H1 (cell line): ENCODE measurements at regions not wholly inside any gene's neighbourhood (a gene's known extent, or its start where the extent isn't known, plus 50 kb on each side); places are given as distances from the start of the nearest gene placed in this dataset.

Experiments used
- CTCF ChIA-PET: fragments of 300-600 bp; sonication (Branson Sonifier 250); formaldehyde crosslinking; loops from one replicate; lab custom pipeline; 2021; ENCODE audit not compliant: partially characterized antibody; lab: Charles Lee
- POLR2A ChIA-PET: fragments of 300-600 bp; sonication (Branson Sonifier 250); formaldehyde crosslinking; loops from one replicate; lab custom pipeline; 2021; ENCODE audit warnings: inconsistent platforms; ENCODE audit not compliant: partially characterized antibody; lab: Charles Lee
- DNase-seq, 2 experiments: peaks; one replicate each; pipeline versions ENCODE4 v3.0.0 to v3.0.0-alpha.2; 2010 to 2022; ENCODE audit warnings: low spot score in 2 of 2, low read depth in 1 of 2, mixed read lengths in 1 of 2
- FAIRE-seq: peaks from 2 replicates; lab custom pipeline; 2011; peaks lifted over from hg19 to GRCh38; lab: Jason Lieb, UNC
- H2AFZ ChIP-seq: 2 replicates; pipeline ENCODE4 v1.8.1; 2012; ENCODE audit warnings: low read length, inconsistent platforms
- H2AK5ac ChIP-seq: 2 replicates; pipeline ENCODE4 v1.6.1; 2013; ENCODE audit warnings: low read depth, low read length
- H2BK120ac ChIP-seq: replicated peaks from 2 replicates; pipeline ENCODE3; 2013; ENCODE audit warnings: low read depth, low read length, inconsistent platforms
- H2BK12ac ChIP-seq: 2 replicates; pipeline ENCODE4 v1.6.1; 2013; ENCODE audit warnings: low read depth, low read length
- H2BK15ac ChIP-seq: 2 replicates; pipeline ENCODE4 v1.6.1; 2013; ENCODE audit warnings: low read length
- H2BK20ac ChIP-seq: 2 replicates; pipeline ENCODE4 v1.6.1; 2013; ENCODE audit warnings: low read length
- H2BK5ac ChIP-seq: 2 replicates; pipeline ENCODE4 v1.6.1; 2013; ENCODE audit warnings: low read depth, low read length
- H3K14ac ChIP-seq: 2 replicates; pipeline ENCODE4 v1.6.1; 2013; ENCODE audit warnings: inconsistent platforms; ENCODE audit not compliant: insufficient read length
- H3K18ac ChIP-seq: 2 replicates; pipeline ENCODE4 v1.6.1; 2013; ENCODE audit warnings: low read length; ENCODE audit errors: extremely low read depth
- H3K23ac ChIP-seq: 2 replicates; pipeline ENCODE4 v1.6.1; 2013; ENCODE audit warnings: inconsistent platforms; ENCODE audit not compliant: insufficient read length
- H3K23me2 ChIP-seq: 2 replicates; pipeline ENCODE4 v1.6.1; 2013; ENCODE audit warnings: low read depth, low read length
- H3K27ac ChIP-seq: 2 replicates; pipeline ENCODE4 v1.6.1; 2011; ENCODE audit warnings: low read depth, low read length, inconsistent platforms
- H3K27me3 ChIP-seq, 4 experiments: replicated peaks in 1 of 4; 1 replicate in 1 of 4; 2 replicates in 3 of 4; pipeline versions ENCODE4 v1.6.1 to v1.8.1; 2011 to 2013; ENCODE audit warnings: low read length in 3 of 4, mild to moderate bottlenecking in 3 of 4, inconsistent platforms in 2 of 4, mixed read lengths in 2 of 4, moderate library complexity in 1 of 4; ENCODE audit not compliant: control insufficient read depth in 3 of 4, insufficient read depth in 3 of 4; ENCODE audit errors: extremely low read depth in 1 of 4
- H3K36me3 ChIP-seq, 4 experiments: 2 replicates each; pipeline versions ENCODE4 v1.6.1 to v1.8.1; 2011 to 2013; ENCODE audit warnings: mild to moderate bottlenecking in 4 of 4, low read length in 3 of 4, moderate library complexity in 2 of 4, control low read depth in 1 of 4, inconsistent platforms in 1 of 4; ENCODE audit not compliant: insufficient read depth in 4 of 4, control insufficient read depth in 2 of 4
- H3K4ac ChIP-seq: replicated peaks from 2 replicates; pipeline ENCODE3; 2013; ENCODE audit warnings: low read length, low read depth, mixed read lengths, inconsistent platforms; ENCODE audit not compliant: insufficient read length
- H3K4me1 ChIP-seq, 4 experiments: replicated peaks in 1 of 4; 1 replicate in 1 of 4; 2 replicates in 3 of 4; pipeline versions ENCODE4 v1.6.1 to v1.8.1; 2011 to 2013; ENCODE audit warnings: low read length in 3 of 4, inconsistent platforms in 2 of 4, mixed read lengths in 1 of 4; ENCODE audit not compliant: insufficient read depth in 4 of 4, control insufficient read depth in 3 of 4
- H3K4me2 ChIP-seq, 2 experiments: 2 replicates each; pipeline versions ENCODE4 v1.6.1 to v1.8.1; 2011 to 2013; ENCODE audit warnings: low read depth in 2 of 2, low read length in 2 of 2, control low read depth in 1 of 2, inconsistent platforms in 1 of 2, mild to moderate bottlenecking in 1 of 2; ENCODE audit not compliant: insufficient read depth in 1 of 2
- H3K4me3 ChIP-seq, 4 experiments: fragments of 200-600, 300-600 bp in 1 of 4; sonication (generic), shearing (Covaris generic), sonication (Bioruptor Twin) in 1 of 4; 2 replicates each; pipeline versions ENCODE4 v1.5.1 to v1.8.1; 2011 to 2016; ENCODE audit warnings: low read length in 4 of 4, low read depth in 3 of 4, control low read depth in 2 of 4, inconsistent platforms in 2 of 4, mild to moderate bottlenecking in 2 of 4, mixed read lengths in 1 of 4, moderate library complexity in 1 of 4; ENCODE audit not compliant: insufficient read depth in 2 of 4; ENCODE audit errors: extremely low read depth in 1 of 4
- H3K56ac ChIP-seq: replicated peaks from 2 replicates; pipeline ENCODE3; 2013; ENCODE audit warnings: low read depth, mild to moderate bottlenecking, mixed read lengths, low read length, inconsistent platforms; ENCODE audit not compliant: insufficient read length
- H3K79me1 ChIP-seq: 2 replicates; pipeline ENCODE4 v1.6.1; 2013; ENCODE audit warnings: low read depth, low read length, control low read depth
- H3K79me2 ChIP-seq, 2 experiments: 2 replicates each; pipeline versions ENCODE4 v1.6.1 to v1.8.1; 2012 to 2013; ENCODE audit warnings: low read length in 2 of 2, mild to moderate bottlenecking in 2 of 2, inconsistent platforms in 1 of 2; ENCODE audit not compliant: insufficient read depth in 2 of 2, control insufficient read depth in 1 of 2
- H3K9ac ChIP-seq, 4 experiments: replicated peaks in 1 of 4; 1 replicate in 1 of 4; 2 replicates in 3 of 4; pipeline versions ENCODE4 v1.6.1 to v1.8.1; 2011 to 2013; ENCODE audit warnings: low read depth in 3 of 4, low read length in 3 of 4, control low read depth in 2 of 4, mild to moderate bottlenecking in 2 of 4, moderate library complexity in 2 of 4, inconsistent platforms in 1 of 4; ENCODE audit errors: extremely low read depth in 1 of 4
- H3K9me3 ChIP-seq, 2 experiments: 2 replicates each; pipeline versions ENCODE4 v1.6.1 to v1.8.1; 2012 to 2013; ENCODE audit warnings: mild to moderate bottlenecking in 2 of 2, moderate library complexity in 2 of 2, control low read depth in 1 of 2, inconsistent platforms in 1 of 2, low read depth in 1 of 2, low read length in 1 of 2, mixed read lengths in 1 of 2; ENCODE audit not compliant: insufficient read depth in 2 of 2
- H4K20me1 ChIP-seq, 2 experiments: replicated peaks in 1 of 2; 2 replicates each; pipeline versions ENCODE3 to v1.8.1; 2011 to 2013; ENCODE audit warnings: inconsistent platforms in 2 of 2, low read length in 2 of 2, mild to moderate bottlenecking in 1 of 2; ENCODE audit not compliant: insufficient read depth in 2 of 2, control insufficient read depth in 1 of 2
- H4K5ac ChIP-seq: 2 replicates; pipeline ENCODE4 v1.6.1; 2013; ENCODE audit warnings: low read length, low read depth, mixed read lengths, inconsistent platforms; ENCODE audit not compliant: insufficient read length
- H4K8ac ChIP-seq: 2 replicates; pipeline ENCODE4 v1.8.0; 2013; ENCODE audit warnings: mild to moderate bottlenecking, moderate library complexity, low read length, inconsistent platforms; ENCODE audit not compliant: insufficient read depth; ENCODE audit errors: extremely low read depth
- H4K91ac ChIP-seq: replicated peaks from 2 replicates; pipeline ENCODE3; 2013; ENCODE audit warnings: low read length, mixed read lengths, inconsistent platforms; ENCODE audit not compliant: insufficient read length
- CBX5 ChIP-seq: fragments of 300-800, 300-1000 bp; sonication (generic); IDR thresholded peaks from 2 replicates; pipeline ENCODE4 v1.7.1; 2016; ENCODE audit warnings: antibody characterized with exemption, low read length, low read depth
- CBX8 ChIP-seq: fragments of 300-800, 300-1000 bp; sonication (generic); IDR thresholded peaks from 2 replicates; pipeline ENCODE4 v1.7.1; 2016; ENCODE audit warnings: low read depth, low read length, borderline replicate concordance
- CHD1 ChIP-seq: IDR thresholded peaks from 2 replicates; pipeline ENCODE4 v1.6.1; 2012; ENCODE audit warnings: low read depth, low read length, improper control_type of control experiment
- EGR1 ChIP-seq: IDR thresholded peaks from 2 replicates; pipeline ENCODE4 v1.6.1; 2011; ENCODE audit warnings: low read depth, low read length, borderline replicate concordance
- FOSL1 ChIP-seq: IDR thresholded peaks from 2 replicates; pipeline ENCODE4 v1.6.1; 2011; ENCODE audit warnings: mild to moderate bottlenecking, low read depth, low read length, moderate library complexity; ENCODE audit not compliant: insufficient read depth
- KDM5A ChIP-seq: fragments of 200-600 bp; IDR thresholded peaks from 2 replicates; pipeline ENCODE4 v1.7.1; 2012; ENCODE audit warnings: mild to moderate bottlenecking, low read length, inconsistent platforms, mixed read lengths
- RFX5 ChIP-seq: IDR thresholded peaks from 2 replicates; pipeline ENCODE4 v1.6.1; 2011; ENCODE audit warnings: low read depth, low read length, improper control_type of control experiment, borderline replicate concordance
- RNF2 ChIP-seq: fragments of 200-900, 300-1000 bp; sonication (generic); IDR thresholded peaks from 2 replicates; pipeline ENCODE4 v1.7.1; 2016; ENCODE audit warnings: borderline replicate concordance, low read depth, mild to moderate bottlenecking, antibody characterized with exemption, low read length; ENCODE audit not compliant: poor library complexity, severe bottlenecking; ENCODE audit errors: missing control alignments
- SAP30 ChIP-seq: fragments of 300-600 bp; sonication (generic); IDR thresholded peaks from 2 replicates; pipeline ENCODE4 v1.7.1; 2012; ENCODE audit warnings: low read length, moderate library complexity, mild to moderate bottlenecking, inconsistent platforms; ENCODE audit not compliant: insufficient read depth, insufficient replicate concordance
- SIN3A ChIP-seq, 2 experiments: IDR thresholded peaks in 1 of 2; conservative IDR thresholded peaks in 1 of 2; 2 replicates each; pipeline ENCODE4 v1.6.1; 2011 to 2012; ENCODE audit warnings: low read length in 2 of 2, improper control_type of control experiment in 1 of 2, low read depth in 1 of 2, mild to moderate bottlenecking in 1 of 2
- SUZ12 ChIP-seq: fragments of 200-600 bp; sonication (generic); IDR thresholded peaks from 2 replicates; pipeline ENCODE4 v1.6.1; 2012; ENCODE audit warnings: mild to moderate bottlenecking, inconsistent platforms, low read length, moderate library complexity, mixed read lengths
- TAF7 ChIP-seq: optimal IDR thresholded peaks from 2 replicates; pipeline ENCODE3; 2011; ENCODE audit warnings: low read depth, mild to moderate bottlenecking, inconsistent platforms, low read length, moderate library complexity, borderline replicate concordance
- WGBS, 2 experiments: shearing (Covaris generic) in 1 of 2; methylation state at CpG; one replicate each; pipeline versions ENCODE4 v1.1.6 to v1.1.7; 2013 to 2015; ENCODE audit warnings: low lambda C conversion rate in 2 of 2, mixed read lengths in 2 of 2, inconsistent platforms in 1 of 2, low coverage in 1 of 2, missing lambda C conversion rate in 1 of 2; ENCODE audit not compliant: insufficient replicate concordance in 2 of 2, insufficient coverage in 1 of 2, insufficient read length in 1 of 2; ENCODE audit errors: extremely low coverage in 1 of 2, missing lambda C conversion rate in 1 of 2; 5-methylcytosine and 5-hydroxymethylcytosine counted together

- CTCF ChIA-PET = no interaction called here
- 94% methylated on average over 5 of the region's 5 CpGs; no CpG with 5 or more reads in 1 of the 2 experiments for WGBS, 2 experiments
- H2AK5ac ChIP-seq = no peak overlapping the region
Measured at GRCh38 chr5:164844348-164844747, 1338.9 kb downstream of the MAT2B start.

More at GRCh38 chr5:164844348-164844747, 1338.9 kb downstream of the MAT2B start:
- Histone ChIP-seq H3K79me2 (no peaks in the 10 kb centered on the region), H3K14ac (no peak overlapping the region), H3K4me1 (no peaks in the 10 kb centered on the region), H4K5ac (no peak overlapping the region), H4K91ac (no peak overlapping the region), H2BK5ac (no peak overlapping the region), H3K4me3 (no peak overlapping the region), H3K4ac (no peak overlapping the region), H3K27ac (no peak overlapping the region), H3K9ac (no peak overlapping the region), H3K79me1 (no peaks in the 10 kb centered on the region), H3K18ac (no peak overlapping the region), H3K23ac (no peak overlapping the region), H3K9me3 (no peaks in the 10 kb centered on the region), H3K56ac (no peak overlapping the region), H2BK12ac (no peak overlapping the region), H4K8ac (no peak overlapping the region), H4K20me1 (no peaks in the 10 kb centered on the region), H2BK120ac (no peak overlapping the region), H2AFZ (no peak overlapping the region), H2BK15ac (no peak overlapping the region), H3K36me3 (no peaks in the 10 kb centered on the region), H3K27me3 (no peaks in the 10 kb centered on the region), H3K4me2 (no peak overlapping the region), H3K23me2 (no peaks in the 10 kb centered on the region), H2BK20ac (no peak overlapping the region)
- DNase-seq = no peak
- POLR2A ChIA-PET = no interaction called here
- TF ChIP-seq SUZ12 (no peak), KDM5A (no peak), CHD1 (no peak), RNF2 (no peak), CBX8 (no peak), CBX5 (no peak), SAP30 (no peak), FOSL1 (no peak), TAF7 (no peak), RFX5 (no peak), SIN3A (conservative IDR thresholded peaks at IDR 0.05 in 1 of 2, IDR thresholded peaks at IDR 0.05 in 1 of 2; ENCODE audit: low read depth in 1 of 2, low read length in 2 of 2) (no peak), EGR1 (no peak)
- no peak for FAIRE-seq
